ENCODE measurements at regions not wholly inside any gene's neighbourhood (a gene's known extent, or its start where the extent isn't known, plus 50 kb on each side); places are given as distances from the start of the nearest gene placed in this dataset.

- Histone ChIP-seq H3K9me3 (replicated peaks in 1 of 3) (no peaks in the 10 kb centered on the region), H3K4me1 (replicated peaks in 1 of 2) (no peaks in the 10 kb centered on the region), H3K4me3 (no peak overlapping the region), H3K36me3 (replicated peaks in 1 of 2) (no peaks in the 10 kb centered on the region), H3K27ac (no peak overlapping the region), H3K27me3 (no peaks in the 10 kb centered on the region)
- WGBS, 4 donors, result 82 to 97% (median 89%) methylated on average over 5 of the region's 5 CpGs
- intact Hi-C loops (cut with DNase I), result no loop called here
- no peak for DNase-seq
- TF ChIP-seq POLR2A (IDR thresholded peaks at IDR 0.05), result no peak
- TF ChIP-seq, protein P1, sequence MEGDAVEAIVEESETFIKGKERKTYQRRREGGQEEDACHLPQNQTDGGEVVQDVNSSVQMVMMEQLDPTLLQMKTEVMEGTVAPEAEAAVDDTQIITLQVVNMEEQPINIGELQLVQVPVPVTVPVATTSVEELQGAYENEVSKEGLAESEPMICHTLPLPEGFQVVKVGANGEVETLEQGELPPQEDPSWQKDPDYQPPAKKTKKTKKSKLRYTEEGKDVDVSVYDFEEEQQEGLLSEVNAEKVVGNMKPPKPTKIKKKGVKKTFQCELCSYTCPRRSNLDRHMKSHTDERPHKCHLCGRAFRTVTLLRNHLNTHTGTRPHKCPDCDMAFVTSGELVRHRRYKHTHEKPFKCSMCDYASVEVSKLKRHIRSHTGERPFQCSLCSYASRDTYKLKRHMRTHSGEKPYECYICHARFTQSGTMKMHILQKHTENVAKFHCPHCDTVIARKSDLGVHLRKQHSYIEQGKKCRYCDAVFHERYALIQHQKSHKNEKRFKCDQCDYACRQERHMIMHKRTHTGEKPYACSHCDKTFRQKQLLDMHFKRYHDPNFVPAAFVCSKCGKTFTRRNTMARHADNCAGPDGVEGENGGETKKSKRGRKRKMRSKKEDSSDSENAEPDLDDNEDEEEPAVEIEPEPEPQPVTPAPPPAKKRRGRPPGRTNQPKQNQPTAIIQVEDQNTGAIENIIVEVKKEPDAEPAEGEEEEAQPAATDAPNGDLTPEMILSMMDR (IDR thresholded peaks at IDR 0.05), result no peak
These were observed 578.0 kb upstream of the ARID1B start for GRCh38 chr6:156199182-156199581.

DNA sequence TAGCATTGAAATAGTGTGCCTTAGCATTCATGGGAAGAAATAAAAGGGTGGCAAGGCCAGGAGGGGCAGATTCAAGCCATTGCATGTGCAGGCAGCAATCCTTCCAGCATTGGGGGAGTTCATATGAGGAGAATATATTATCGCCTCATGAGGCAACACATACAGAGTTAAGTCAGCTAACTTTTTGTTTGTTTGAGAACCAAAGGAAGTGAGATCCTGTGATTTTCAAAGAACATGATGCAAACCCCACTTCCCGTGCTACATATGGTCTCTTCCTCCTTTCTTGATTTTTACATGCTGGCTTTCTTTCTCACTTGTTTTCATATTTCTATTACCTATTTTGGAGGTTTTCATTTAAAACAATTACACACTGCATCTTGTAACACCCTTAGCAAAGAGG, 579.7 kb upstream of the ARID1B start:
- no peaks in the 10 kb centered on the region for H3K4me1 ChIP-seq (replicated peaks in 1 of 2)
- H3K9me3 ChIP-seq (replicated peaks in 1 of 3), result no peaks in the 10 kb centered on the region
- 59 to 76% (median 71%) methylated on average over 2 of the region's 2 CpGs for WGBS, 4 donors
- DNase-seq, result no peak
- H3K4me3 ChIP-seq, result no peak overlapping the region
- H3K27ac ChIP-seq, result peak overlapping the region in 2 of 5 donors; percentile 19 to 28
- no peaks in the 10 kb centered on the region for H3K36me3 ChIP-seq (replicated peaks in 1 of 2)
- intact Hi-C loops (cut with DNase I), result no loop called here
- H3K27me3 ChIP-seq, result no peaks in the 10 kb centered on the region
- no peak for TF ChIP-seq POLR2A (IDR thresholded peaks at IDR 0.05)
- TF ChIP-seq, protein P1 (IDR thresholded peaks at IDR 0.05), result no peak

DNA sequence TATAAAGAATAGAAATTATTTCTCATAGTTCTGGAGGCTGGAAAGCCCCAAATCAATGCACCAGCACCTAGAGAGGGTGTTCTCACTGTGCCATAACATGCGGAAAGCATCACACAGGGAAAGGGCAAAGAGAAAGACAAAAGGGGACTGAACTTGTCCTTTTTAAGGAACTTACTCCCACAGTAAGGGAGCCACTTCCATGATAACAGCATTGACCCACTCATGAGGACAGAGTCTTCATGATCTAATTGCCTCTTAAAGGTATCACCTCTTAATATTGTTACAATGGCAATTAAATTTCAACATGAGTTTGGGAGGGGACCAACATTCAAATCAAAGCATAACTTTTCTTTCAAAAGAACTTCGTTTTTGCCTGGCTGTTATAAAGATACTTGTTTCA, 582.2 kb upstream of the ARID1B start:
- 71 to 81% (median 77%) methylated on average over 2 of the region's 2 CpGs for WGBS, 4 donors

DNA sequence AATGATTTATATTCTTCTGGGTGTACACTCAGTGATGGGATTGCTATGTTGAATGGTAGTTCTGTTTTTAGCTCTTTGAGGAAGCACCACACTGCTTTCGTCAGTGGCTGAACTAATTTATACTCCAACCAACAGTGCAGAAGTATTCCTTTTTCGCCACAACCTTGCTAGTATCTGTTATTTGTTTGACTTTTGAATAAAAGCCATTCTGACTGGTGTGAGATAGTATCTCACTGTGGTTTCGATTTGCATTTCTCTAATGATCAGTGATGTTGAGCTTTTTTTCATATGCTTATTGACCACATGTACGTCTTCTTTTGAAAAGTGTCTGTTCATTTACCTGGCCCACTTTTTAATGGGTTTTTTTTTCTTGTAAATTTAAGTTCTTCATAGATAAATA, 583.8 kb upstream of the ARID1B start:
- Histone ChIP-seq H3K4me3 (no peak overlapping the region), H3K27me3 (no peaks in the 10 kb centered on the region), H3K4me1 (replicated peaks in 1 of 2) (no peaks in the 10 kb centered on the region), H3K36me3 (replicated peaks in 1 of 2) (no peaks in the 10 kb centered on the region), H3K9me3 (replicated peaks in 1 of 3) (no peaks in the 10 kb centered on the region), H3K27ac (no peak overlapping the region)
- 79 to 91% (median 86%) methylated on average over 4 of the region's 4 CpGs for WGBS, 4 donors
- no peak for TF ChIP-seq POLR2A (IDR thresholded peaks at IDR 0.05)
- TF ChIP-seq, protein P1 (IDR thresholded peaks at IDR 0.05), result no peak
- intact Hi-C loops (cut with DNase I), result no loop called here
- DNase-seq, result no peak

More for the DNA sequence above, 582.2 kb upstream of the ARID1B start:
- H3K4me3 ChIP-seq, result no peak overlapping the region
- H3K4me1 ChIP-seq (replicated peaks in 1 of 2), result no peaks in the 10 kb centered on the region
- no peaks in the 10 kb centered on the region for H3K27me3 ChIP-seq
- intact Hi-C loops (cut with DNase I), result no loop called here
- no peak for DNase-seq
- H3K27ac ChIP-seq, result no peak overlapping the region
- H3K9me3 ChIP-seq (replicated peaks in 1 of 3), result no peaks in the 10 kb centered on the region
- TF ChIP-seq, protein P1 (IDR thresholded peaks at IDR 0.05), result no peak
- TF ChIP-seq POLR2A (IDR thresholded peaks at IDR 0.05), result no peak
- H3K36me3 ChIP-seq (replicated peaks in 1 of 2), result no peaks in the 10 kb centered on the region
